MM.1S (cell line): ENCODE measurements at regions not wholly inside any gene's neighbourhood (a gene's known extent, or its start where the extent isn't known, plus 50 kb on each side); places are given as distances from the start of the nearest gene placed in this dataset.

Source experiments
- DNase-seq: peaks from one replicate; pipeline ENCODE4 v3.0.0-alpha.2; 2015
- H2AFZ ChIP-seq: fragments of 300-600 bp; sonication (generic); 2 replicates; pipeline ENCODE4 v1.6.0; 2016; ENCODE audit warnings: antibody characterized with exemption, low read length
- H3F3A ChIP-seq: fragments of 300-600 bp; sonication (generic); 2 replicates; pipeline ENCODE4 v1.6.1; 2016; ENCODE audit warnings: mild to moderate bottlenecking, antibody characterized with exemption, low read length, moderate library complexity, mixed read lengths; ENCODE audit not compliant: insufficient read depth
- H3K27ac ChIP-seq: fragments of 300-600 bp; sonication (generic); 2 replicates; pipeline ENCODE4 v1.5.1; 2016; ENCODE audit warnings: mild to moderate bottlenecking, low read length
- H3K27me3 ChIP-seq: fragments of 300-600 bp; sonication (generic); replicated peaks from 2 replicates; pipeline ENCODE4 v1.6.0; 2016; ENCODE audit warnings: low read length; ENCODE audit not compliant: insufficient read depth
- H3K36me3 ChIP-seq: fragments of 300-600 bp; sonication (generic); replicated peaks from 2 replicates; pipeline ENCODE4 v1.6.1; 2016; ENCODE audit warnings: mild to moderate bottlenecking, low read length, mixed read lengths; ENCODE audit not compliant: insufficient read depth
- H3K4me1 ChIP-seq: fragments of 300-600 bp; sonication (generic); 2 replicates; pipeline ENCODE4 v1.6.1; 2016; ENCODE audit warnings: low read length, mixed read lengths
- H3K4me2 ChIP-seq: fragments of 300-600 bp; sonication (generic); 2 replicates; pipeline ENCODE4 v1.6.0; 2016; ENCODE audit warnings: low read depth, low read length
- H3K4me3 ChIP-seq: fragments of 300-600 bp; sonication (generic); 2 replicates; pipeline ENCODE4 v1.5.1; 2016; ENCODE audit warnings: low read length, mixed read lengths
- H3K79me2 ChIP-seq: fragments of 300-600 bp; sonication (generic); 2 replicates; pipeline ENCODE4 v1.6.1; 2016; ENCODE audit warnings: mixed run types, low read length, mixed read lengths
- H3K9ac ChIP-seq: fragments of 300-600 bp; sonication (generic); 2 replicates; pipeline ENCODE4 v1.6.1; 2016; ENCODE audit warnings: low read length, mixed read lengths
- H3K9me2 ChIP-seq: fragments of 300-600 bp; sonication (generic); replicated peaks from 2 replicates; pipeline ENCODE4 v1.6.1; 2016; ENCODE audit warnings: mild to moderate bottlenecking, low read length, mixed read lengths; ENCODE audit not compliant: insufficient read depth
- H3K9me3 ChIP-seq: fragments of 300-600 bp; sonication (generic); replicated peaks from 2 replicates; pipeline ENCODE4 v1.6.1; 2016; ENCODE audit warnings: mild to moderate bottlenecking, low read length, mixed read lengths; ENCODE audit not compliant: insufficient read depth
- H4K20me1 ChIP-seq: fragments of 300-600 bp; sonication (generic); 2 replicates; pipeline ENCODE4 v1.6.1; 2016; ENCODE audit warnings: mild to moderate bottlenecking, low read length, moderate library complexity, mixed read lengths; ENCODE audit not compliant: insufficient read depth
- EZH2 ChIP-seq: fragments of 300-600 bp; sonication (generic); optimal IDR thresholded peaks from 2 replicates; pipeline ENCODE3; 2017; ENCODE audit warnings: low read depth, mild to moderate bottlenecking, antibody characterized with exemption, low read length, mixed read lengths
- EZH2phosphoT487 ChIP-seq: fragments of 300-600 bp; sonication (generic); IDR thresholded peaks from 2 replicates; pipeline ENCODE4 v1.6.1; 2018; ENCODE audit warnings: antibody characterized with exemption, low read length
- TF ChIP-seq, protein P1 (sequence below): fragments of 300-600 bp; sonication (generic); IDR thresholded peaks from 2 replicates; pipeline ENCODE4 v1.5.1; 2016; ENCODE audit warnings: antibody characterized with exemption, low read length, mixed read lengths

DNA sequence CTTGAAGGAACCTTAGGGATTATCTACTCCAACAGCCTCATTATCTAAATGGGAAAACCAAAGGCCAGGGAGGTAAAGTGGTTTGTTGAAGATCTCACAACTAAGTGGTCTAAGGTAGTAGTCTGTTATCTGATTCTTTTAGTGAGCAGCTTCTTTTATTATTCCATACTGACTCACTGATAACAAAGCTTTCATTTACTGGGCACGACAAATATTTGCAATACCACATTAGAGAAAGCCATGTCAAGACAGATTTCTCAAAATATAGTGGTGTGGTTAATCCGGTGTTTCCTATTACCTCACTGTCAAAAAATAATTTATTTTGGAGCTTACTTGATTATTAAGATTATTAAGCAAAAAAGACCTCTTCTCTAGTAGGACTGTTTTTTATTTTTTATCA lies 369.1 kb downstream of the S1PR1 start:
- no peak overlapping the region for H3K9ac ChIP-seq
- H3K4me1 ChIP-seq = no peaks in the 10 kb centered on the region
- TF ChIP-seq, protein P1, sequence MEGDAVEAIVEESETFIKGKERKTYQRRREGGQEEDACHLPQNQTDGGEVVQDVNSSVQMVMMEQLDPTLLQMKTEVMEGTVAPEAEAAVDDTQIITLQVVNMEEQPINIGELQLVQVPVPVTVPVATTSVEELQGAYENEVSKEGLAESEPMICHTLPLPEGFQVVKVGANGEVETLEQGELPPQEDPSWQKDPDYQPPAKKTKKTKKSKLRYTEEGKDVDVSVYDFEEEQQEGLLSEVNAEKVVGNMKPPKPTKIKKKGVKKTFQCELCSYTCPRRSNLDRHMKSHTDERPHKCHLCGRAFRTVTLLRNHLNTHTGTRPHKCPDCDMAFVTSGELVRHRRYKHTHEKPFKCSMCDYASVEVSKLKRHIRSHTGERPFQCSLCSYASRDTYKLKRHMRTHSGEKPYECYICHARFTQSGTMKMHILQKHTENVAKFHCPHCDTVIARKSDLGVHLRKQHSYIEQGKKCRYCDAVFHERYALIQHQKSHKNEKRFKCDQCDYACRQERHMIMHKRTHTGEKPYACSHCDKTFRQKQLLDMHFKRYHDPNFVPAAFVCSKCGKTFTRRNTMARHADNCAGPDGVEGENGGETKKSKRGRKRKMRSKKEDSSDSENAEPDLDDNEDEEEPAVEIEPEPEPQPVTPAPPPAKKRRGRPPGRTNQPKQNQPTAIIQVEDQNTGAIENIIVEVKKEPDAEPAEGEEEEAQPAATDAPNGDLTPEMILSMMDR = no peak
- TF ChIP-seq EZH2 (no peak), EZH2phosphoT487 (no peak)
- H3K79me2 ChIP-seq = no peaks in the 10 kb centered on the region
- H3K27me3 ChIP-seq = no peaks in the 10 kb centered on the region
- no peaks in the 10 kb centered on the region for H3K9me2 ChIP-seq
- H3K4me2 ChIP-seq = no peak overlapping the region
- H2AFZ ChIP-seq = no peak overlapping the region
- H3K27ac ChIP-seq = no peak overlapping the region
- no peaks in the 10 kb centered on the region for H3F3A ChIP-seq
- no peaks in the 10 kb centered on the region for H3K9me3 ChIP-seq
- H3K36me3 ChIP-seq = no peaks in the 10 kb centered on the region
- H4K20me1 ChIP-seq = no peaks in the 10 kb centered on the region
- H3K4me3 ChIP-seq = no peak overlapping the region
- DNase-seq = no peak

DNA sequence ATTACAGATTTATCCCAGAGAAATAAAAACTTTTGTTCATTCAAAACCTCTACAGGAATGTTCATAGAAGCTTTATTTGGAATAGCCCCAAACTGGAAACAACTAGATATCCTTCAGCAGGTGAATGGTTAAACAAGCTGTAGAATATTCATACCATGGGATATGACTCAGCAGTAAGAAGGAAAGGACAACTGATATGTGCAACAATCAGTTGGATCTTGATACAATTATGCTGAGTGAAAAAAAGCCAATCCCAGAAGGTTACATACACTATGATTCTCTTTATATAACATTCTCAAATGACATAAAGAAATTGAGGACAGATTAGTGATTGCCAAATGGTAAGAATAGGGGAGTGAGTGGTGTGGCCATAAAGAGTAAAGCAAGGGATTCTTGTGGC lies 376.7 kb downstream of the S1PR1 start:
- no peaks in the 10 kb centered on the region for H3K9me3 ChIP-seq
- no peak overlapping the region for H2AFZ ChIP-seq
- H3F3A ChIP-seq = no peaks in the 10 kb centered on the region
- H3K4me1 ChIP-seq = no peaks in the 10 kb centered on the region
- DNase-seq = no peak
- H4K20me1 ChIP-seq = no peaks in the 10 kb centered on the region
- H3K9me2 ChIP-seq = no peaks in the 10 kb centered on the region
- H3K9ac ChIP-seq = no peak overlapping the region
- no peak overlapping the region for H3K27ac ChIP-seq
- H3K4me3 ChIP-seq = no peak overlapping the region
- H3K27me3 ChIP-seq = no peaks in the 10 kb centered on the region
- H3K79me2 ChIP-seq = no peaks in the 10 kb centered on the region
- H3K36me3 ChIP-seq = no peaks in the 10 kb centered on the region
- TF ChIP-seq, protein P1 = no peak
- no peak for TF ChIP-seq EZH2phosphoT487
- no peak for TF ChIP-seq EZH2
- H3K4me2 ChIP-seq = no peak overlapping the region

DNA sequence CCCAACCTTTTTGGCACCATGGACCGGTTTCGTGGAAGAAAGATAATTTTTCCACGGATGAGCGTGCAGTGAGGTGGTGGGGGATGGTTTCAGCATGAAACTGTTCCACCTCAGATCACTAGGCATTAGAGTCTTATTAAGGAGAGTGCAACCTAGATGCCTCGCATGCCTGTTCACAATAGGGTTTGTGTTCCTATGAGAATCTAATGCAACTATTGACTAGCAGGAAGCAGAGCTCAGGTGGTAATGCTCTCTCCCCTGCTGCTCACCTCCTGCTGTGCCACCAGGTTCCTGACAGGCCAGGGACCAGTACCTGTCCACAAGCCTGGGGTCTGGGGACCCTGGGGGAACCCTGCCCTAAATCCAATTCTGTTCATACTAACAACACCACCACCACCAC lies 377.8 kb downstream of the OLFM3 start:
- Histone ChIP-seq H3K27me3 (no peaks in the 10 kb centered on the region), H3F3A (no peaks in the 10 kb centered on the region), H3K9me2 (no peaks in the 10 kb centered on the region), H3K4me2 (no peak overlapping the region), H2AFZ (no peak overlapping the region), H3K27ac (no peak overlapping the region), H3K4me1 (no peaks in the 10 kb centered on the region), H3K9ac (no peak overlapping the region), H3K36me3 (no peaks in the 10 kb centered on the region), H3K79me2 (no peaks in the 10 kb centered on the region), H4K20me1 (no peaks in the 10 kb centered on the region), H3K9me3 (no peaks in the 10 kb centered on the region), H3K4me3 (no peak overlapping the region)
- TF ChIP-seq, protein P1 = no peak
- TF ChIP-seq EZH2phosphoT487 (no peak), EZH2 (no peak)
- no peak for DNase-seq
